ENCODE measurements at regions not wholly inside any gene's neighbourhood (a gene's known extent, or its start where the extent isn't known, plus 50 kb on each side); places are given as distances from the start of the nearest gene placed in this dataset.

GRCh38 chr12:123038966-123039365 is 58.5 kb downstream of the ARL6IP4 start:
- TF ChIP-seq, protein P1, sequence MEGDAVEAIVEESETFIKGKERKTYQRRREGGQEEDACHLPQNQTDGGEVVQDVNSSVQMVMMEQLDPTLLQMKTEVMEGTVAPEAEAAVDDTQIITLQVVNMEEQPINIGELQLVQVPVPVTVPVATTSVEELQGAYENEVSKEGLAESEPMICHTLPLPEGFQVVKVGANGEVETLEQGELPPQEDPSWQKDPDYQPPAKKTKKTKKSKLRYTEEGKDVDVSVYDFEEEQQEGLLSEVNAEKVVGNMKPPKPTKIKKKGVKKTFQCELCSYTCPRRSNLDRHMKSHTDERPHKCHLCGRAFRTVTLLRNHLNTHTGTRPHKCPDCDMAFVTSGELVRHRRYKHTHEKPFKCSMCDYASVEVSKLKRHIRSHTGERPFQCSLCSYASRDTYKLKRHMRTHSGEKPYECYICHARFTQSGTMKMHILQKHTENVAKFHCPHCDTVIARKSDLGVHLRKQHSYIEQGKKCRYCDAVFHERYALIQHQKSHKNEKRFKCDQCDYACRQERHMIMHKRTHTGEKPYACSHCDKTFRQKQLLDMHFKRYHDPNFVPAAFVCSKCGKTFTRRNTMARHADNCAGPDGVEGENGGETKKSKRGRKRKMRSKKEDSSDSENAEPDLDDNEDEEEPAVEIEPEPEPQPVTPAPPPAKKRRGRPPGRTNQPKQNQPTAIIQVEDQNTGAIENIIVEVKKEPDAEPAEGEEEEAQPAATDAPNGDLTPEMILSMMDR (IDR thresholded peaks at IDR 0.05; ENCODE audit: extremely low read depth, missing control alignments): no peak
- DNase-seq (ENCODE audit: low spot score): no peak

DNA sequence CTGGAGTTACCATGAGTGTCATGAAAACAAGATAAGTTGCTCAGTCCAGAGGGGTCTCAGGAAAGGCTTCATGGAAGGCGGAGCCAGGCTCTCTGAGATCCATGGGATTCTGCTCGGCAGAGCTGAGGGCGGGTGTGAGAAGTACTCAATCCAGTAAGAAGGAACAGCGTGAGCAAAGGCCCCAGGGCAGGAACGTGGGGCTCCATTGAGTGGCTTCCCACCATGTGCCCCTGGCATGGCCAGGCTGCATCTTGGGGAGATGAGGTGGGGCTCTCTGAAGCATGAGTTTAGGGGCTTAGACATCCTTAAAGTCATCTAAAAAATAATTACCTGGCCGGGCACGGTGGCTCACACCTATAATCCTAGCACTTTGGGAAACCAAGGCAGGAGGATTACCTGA is 58.0 kb downstream of the ARL6IP4 start:
- TF ChIP-seq, protein P1 (IDR thresholded peaks at IDR 0.05; ENCODE audit: extremely low read depth, missing control alignments): no peak
- no peak for DNase-seq (ENCODE audit: low spot score)

GRCh38 chr12:123037791-123038190 is 57.3 kb downstream of the ARL6IP4 start:
- TF ChIP-seq, protein P1 (IDR thresholded peaks at IDR 0.05; ENCODE audit: extremely low read depth, missing control alignments): no peak
- DNase-seq (ENCODE audit: low spot score): no peak

GRCh38 chr12:123036466-123037285 is 56.2 kb downstream of the ARL6IP4 start:
- TF ChIP-seq, protein P1 (IDR thresholded peaks at IDR 0.05; ENCODE audit: extremely low read depth, missing control alignments): no peak

GRCh38 chr12:123035841-123036240 is 55.4 kb downstream of the ARL6IP4 start:
- TF ChIP-seq, protein P1 (IDR thresholded peaks at IDR 0.05; ENCODE audit: extremely low read depth, missing control alignments): no peak
- DNase-seq (ENCODE audit: low spot score): no peak

More at GRCh38 chr12:123036466-123037285, 56.2 kb downstream of the ARL6IP4 start:
- DNase-seq (ENCODE audit: low spot score): no peak

GRCh38 chr12:123034865-123035264 is 54.4 kb downstream of the ARL6IP4 start:
- TF ChIP-seq, protein P1 (IDR thresholded peaks at IDR 0.05; ENCODE audit: extremely low read depth, missing control alignments): no peak
- DNase-seq (ENCODE audit: low spot score): no peak

GRCh38 chr12:123034022-123034541 is 53.6 kb downstream of the ARL6IP4 start:
- no peak for DNase-seq (ENCODE audit: low spot score)
- TF ChIP-seq, protein P1 (IDR thresholded peaks at IDR 0.05; ENCODE audit: extremely low read depth, missing control alignments): no peak

All from GM20000 (cell line).